HEK293 (cell line): ENCODE measurements at regions not wholly inside any gene's neighbourhood (a gene's known extent, or its start where the extent isn't known, plus 50 kb on each side); places are given as distances from the start of the nearest gene placed in this dataset.

Source experiments
- CTCF ChIA-PET: fragments of 350-600 bp; formaldehyde crosslinking; extraction: SDS; loops from one replicate; lab custom pipeline; 2021; ENCODE audit warnings: antibody characterized with exemption; lab: Yijun Ruan, JAX
- POLR2A ChIA-PET: fragments of 300-600 bp; formaldehyde crosslinking; extraction: SDS; loops from one replicate; lab custom pipeline; 2020; ENCODE audit warnings: antibody characterized with exemption, inconsistent platforms; lab: Yijun Ruan, JAX
- H3K27ac ChIP-seq: fragments of 200-500 bp; sonication (Bioruptor generic); 2 replicates; pipeline ENCODE4 v1.5.1; 2014; ENCODE audit warnings: low read depth, low read length, control low read depth, inconsistent platforms; ENCODE audit errors: extremely low read depth
- H3K36me3 ChIP-seq, 2 experiments: fragments of 200-500 bp in 1 of 2; sonication (Bioruptor generic) in 1 of 2; 1 replicate in 1 of 2; 2 replicates in 1 of 2; pipeline ENCODE4 v1.5.1; 2014 to 2017; ENCODE audit warnings: inconsistent platforms in 2 of 2, low read length in 2 of 2; ENCODE audit not compliant: control insufficient read depth in 2 of 2, insufficient read depth in 1 of 2
- H3K4me1 ChIP-seq: fragments of 200-500 bp; sonication (Bioruptor generic); 2 replicates; pipeline ENCODE4 v1.5.1; 2014; ENCODE audit warnings: mild to moderate bottlenecking, low read length, inconsistent platforms; ENCODE audit not compliant: control insufficient read depth, insufficient read depth
- H3K4me3 ChIP-seq: 2 replicates; pipeline ENCODE4 v1.5.1; 2011; ENCODE audit warnings: low read depth, mild to moderate bottlenecking, control low read depth, low read length, moderate library complexity
- H3K9me3 ChIP-seq: fragments of 200-500 bp; sonication (Bioruptor generic); 2 replicates; pipeline ENCODE4 v1.5.1; 2014; ENCODE audit warnings: low read depth, low read length, inconsistent platforms; ENCODE audit not compliant: control insufficient read depth, insufficient read depth
- BCL11B ChIP-seq: fragments of 450-650 bp; formaldehyde crosslinking; IDR thresholded peaks from 2 replicates; pipeline ENCODE4 v1.5.1; 2016; ENCODE audit warnings: low read depth, missing biosample characterization, missing genetic modification characterization
- GLI4 ChIP-seq: fragments of 450-650 bp; formaldehyde crosslinking; IDR thresholded peaks from 2 replicates; pipeline ENCODE4 v1.5.1; 2016; ENCODE audit warnings: missing biosample characterization, missing genetic modification characterization
- GLIS1 ChIP-seq: fragments of 450-650 bp; formaldehyde crosslinking; IDR thresholded peaks from 2 replicates; pipeline ENCODE4 v1.5.1; 2016; ENCODE audit warnings: missing biosample characterization, missing genetic modification characterization
- KLF10 ChIP-seq: fragments of 450-650 bp; IDR thresholded peaks from 2 replicates; pipeline ENCODE4 v1.5.1; 2018; ENCODE audit warnings: missing biosample characterization, mild to moderate bottlenecking, missing genetic modification characterization
- MEIS1 ChIP-seq: sonication (generic); formaldehyde crosslinking; IDR thresholded peaks from 2 replicates; pipeline ENCODE4 v1.8.1; 2022; ENCODE audit warnings: missing genetic modification reagents, mild to moderate bottlenecking, borderline replicate concordance
- PRDM1 ChIP-seq: fragments of 450-650 bp; formaldehyde crosslinking; IDR thresholded peaks from 2 replicates; pipeline ENCODE4; 2016; ENCODE audit warnings: missing biosample characterization, missing genetic modification characterization
- YY2 ChIP-seq: fragments of 450-650 bp; formaldehyde crosslinking; IDR thresholded peaks from 2 replicates; pipeline ENCODE4 v1.5.1; 2016; ENCODE audit warnings: missing biosample characterization, missing genetic modification characterization
- ZBTB20 ChIP-seq: fragments of 450-650 bp; formaldehyde crosslinking; IDR thresholded peaks from 2 replicates; pipeline ENCODE4 v1.5.1; 2016; ENCODE audit warnings: missing biosample characterization, missing genetic modification characterization
- ZBTB21 ChIP-seq: fragments of 450-650 bp; formaldehyde crosslinking; IDR thresholded peaks from 2 replicates; pipeline ENCODE4 v1.5.1; 2017; ENCODE audit warnings: missing biosample characterization, missing genetic modification characterization
- ZBTB8A ChIP-seq: fragments of 450-650 bp; formaldehyde crosslinking; IDR thresholded peaks from 2 replicates; pipeline ENCODE4 v1.5.1; 2016; ENCODE audit warnings: missing biosample characterization, missing genetic modification characterization
- ZNF140 ChIP-seq: fragments of 450-650 bp; formaldehyde crosslinking; IDR thresholded peaks from 2 replicates; pipeline ENCODE4 v1.5.1; 2016; ENCODE audit warnings: missing biosample characterization, missing genetic modification characterization
- ZNF16 ChIP-seq: fragments of 450-650 bp; formaldehyde crosslinking; IDR thresholded peaks from 2 replicates; pipeline ENCODE4 v1.5.1; 2016; ENCODE audit warnings: low read depth, missing biosample characterization, missing genetic modification characterization
- ZNF24 ChIP-seq: fragments of 450-650 bp; formaldehyde crosslinking; IDR thresholded peaks from 2 replicates; pipeline ENCODE4 v1.5.1; 2016; ENCODE audit warnings: missing biosample characterization, missing genetic modification characterization
- ZNF248 ChIP-seq: fragments of 450-650 bp; formaldehyde crosslinking; IDR thresholded peaks from 2 replicates; pipeline ENCODE4 v1.5.1; 2017; ENCODE audit warnings: missing biosample characterization, missing genetic modification characterization
- ZNF266 ChIP-seq: fragments of 450-650 bp; formaldehyde crosslinking; IDR thresholded peaks from 2 replicates; pipeline ENCODE4 v1.5.1; 2016; ENCODE audit warnings: missing biosample characterization, missing genetic modification characterization, low read depth
- ZNF391 ChIP-seq: fragments of 450-650 bp; formaldehyde crosslinking; IDR thresholded peaks from 2 replicates; pipeline ENCODE4 v1.5.1; 2016; ENCODE audit warnings: low read depth, missing biosample characterization, missing genetic modification characterization, borderline replicate concordance
- ZNF433 ChIP-seq: fragments of 450-650 bp; formaldehyde crosslinking; IDR thresholded peaks from 2 replicates; pipeline ENCODE4 v1.5.1; 2016; ENCODE audit warnings: missing biosample characterization, missing genetic modification characterization, low read depth
- ZNF510 ChIP-seq: fragments of 450-650 bp; formaldehyde crosslinking; IDR thresholded peaks from 2 replicates; pipeline ENCODE4 v1.5.1; 2018; ENCODE audit warnings: mild to moderate bottlenecking, missing genetic modification characterization, missing biosample characterization; ENCODE audit not compliant: insufficient replicate concordance
- ZNF521 ChIP-seq: fragments of 450-650 bp; formaldehyde crosslinking; IDR thresholded peaks from 2 replicates; pipeline ENCODE4 v1.5.1; 2017; ENCODE audit warnings: missing biosample characterization, mild to moderate bottlenecking, missing genetic modification characterization
- ZNF530 ChIP-seq: fragments of 450-650 bp; formaldehyde crosslinking; IDR thresholded peaks from 2 replicates; pipeline ENCODE4 v1.5.1; 2016; ENCODE audit warnings: low read depth, missing biosample characterization, missing genetic modification characterization
- ZNF560 ChIP-seq: fragments of 450-650 bp; formaldehyde crosslinking; IDR thresholded peaks from 2 replicates; pipeline ENCODE4 v1.5.1; 2017; ENCODE audit warnings: missing biosample characterization, missing genetic modification characterization, borderline replicate concordance
- ZNF664 ChIP-seq: fragments of 450-650 bp; formaldehyde crosslinking; IDR thresholded peaks from 2 replicates; pipeline ENCODE4 v1.5.1; 2016; ENCODE audit warnings: missing biosample characterization, missing genetic modification characterization
- ZNF777 ChIP-seq: fragments of 450-650 bp; formaldehyde crosslinking; IDR thresholded peaks from 2 replicates; pipeline ENCODE4 v1.5.1; 2017; ENCODE audit warnings: missing biosample characterization, missing genetic modification characterization, borderline replicate concordance
- ZNF830 ChIP-seq: fragments of 450-650 bp; IDR thresholded peaks from 2 replicates; pipeline ENCODE4 v1.5.0; 2018; ENCODE audit warnings: missing biosample characterization, missing genetic modification characterization, low read depth, mild to moderate bottlenecking, moderate library complexity
- TF ChIP-seq, protein P1 (sequence below): fragments of 450-650 bp; formaldehyde crosslinking; IDR thresholded peaks from 2 replicates; pipeline ENCODE4 v1.5.1; 2016; ENCODE audit warnings: missing biosample characterization, missing genetic modification characterization
- TF ChIP-seq, protein P2 (sequence below): fragments of 450-650 bp; formaldehyde crosslinking; IDR thresholded peaks from 2 replicates; pipeline ENCODE4 v1.5.1; 2016; ENCODE audit warnings: missing biosample characterization, missing genetic modification characterization
- TF ChIP-seq, protein P3 (sequence below): fragments of 450-650 bp; formaldehyde crosslinking; optimal IDR thresholded peaks from 2 replicates; pipeline ENCODE3; 2016; ENCODE audit warnings: missing biosample characterization, mild to moderate bottlenecking, missing genetic modification characterization
- TF ChIP-seq, protein P4 (sequence below): fragments of 450-650 bp; formaldehyde crosslinking; IDR thresholded peaks from 2 replicates; pipeline ENCODE4 v1.5.1; 2016; ENCODE audit warnings: missing biosample characterization, missing genetic modification characterization

DNA sequence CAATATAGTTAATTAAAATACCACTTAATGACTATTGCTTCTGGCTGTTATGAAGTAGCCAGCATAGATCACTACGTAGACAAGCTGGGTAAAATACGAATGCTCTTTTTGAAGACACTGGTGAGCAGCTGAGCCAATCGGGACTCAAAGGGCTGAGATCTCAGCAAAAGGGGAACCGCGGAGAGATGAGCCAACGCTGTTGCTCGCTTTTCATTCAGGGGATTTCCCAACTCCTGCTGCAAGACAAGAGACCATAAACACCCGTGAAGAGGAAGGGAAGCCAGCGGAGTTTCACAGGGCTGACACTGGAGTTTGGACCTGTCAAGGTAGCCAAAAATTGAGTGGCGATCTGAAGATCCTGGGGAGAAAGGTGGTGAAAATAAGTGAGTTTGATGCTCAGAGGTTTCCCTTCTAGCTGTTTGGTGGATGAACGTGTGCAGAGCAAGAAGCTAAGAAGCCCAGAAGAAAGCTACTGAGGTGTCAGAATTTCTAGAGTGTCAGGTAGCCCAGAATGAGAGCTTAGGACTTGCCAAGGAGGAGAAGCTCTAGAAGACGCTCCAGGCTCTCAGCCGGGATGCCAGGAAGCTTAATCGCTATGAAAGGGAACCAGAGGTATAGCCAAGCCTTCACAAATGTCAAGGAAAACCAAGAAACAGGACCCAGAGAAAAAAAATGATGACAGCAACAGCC lies 79.6 kb upstream of the RNU6ATAC start:
- Histone ChIP-seq H3K4me1 (no peaks in the 10 kb centered on the region), H3K9me3 (no peaks in the 10 kb centered on the region), H3K36me3 (no peaks in the 10 kb centered on the region), H3K27ac (no peak overlapping the region), H3K4me3 (no peak overlapping the region)
- TF ChIP-seq PRDM1 (tag by site-specific recombination) (no peak), ZNF140 (no peak), ZNF530 (no peak), BCL11B (tag by site-specific recombination) (no peak), ZBTB21 (tag by site-specific recombination) (no peak), MEIS1 (CRISPR knock-in tag) (no peak), ZNF560 (tag by site-specific recombination) (no peak), ZNF510 (tag by site-specific recombination) (no peak), ZNF24 (tag by site-specific recombination) (no peak), ZNF16 (tag by site-specific recombination) (no peak), ZBTB8A (tag by site-specific recombination) (no peak), YY2 (no peak), ZBTB20 (no peak), ZNF521 (tag by site-specific recombination) (no peak), ZNF433 (tag by site-specific recombination) (no peak), GLIS1 (no peak)
- TF ChIP-seq, protein P1, sequence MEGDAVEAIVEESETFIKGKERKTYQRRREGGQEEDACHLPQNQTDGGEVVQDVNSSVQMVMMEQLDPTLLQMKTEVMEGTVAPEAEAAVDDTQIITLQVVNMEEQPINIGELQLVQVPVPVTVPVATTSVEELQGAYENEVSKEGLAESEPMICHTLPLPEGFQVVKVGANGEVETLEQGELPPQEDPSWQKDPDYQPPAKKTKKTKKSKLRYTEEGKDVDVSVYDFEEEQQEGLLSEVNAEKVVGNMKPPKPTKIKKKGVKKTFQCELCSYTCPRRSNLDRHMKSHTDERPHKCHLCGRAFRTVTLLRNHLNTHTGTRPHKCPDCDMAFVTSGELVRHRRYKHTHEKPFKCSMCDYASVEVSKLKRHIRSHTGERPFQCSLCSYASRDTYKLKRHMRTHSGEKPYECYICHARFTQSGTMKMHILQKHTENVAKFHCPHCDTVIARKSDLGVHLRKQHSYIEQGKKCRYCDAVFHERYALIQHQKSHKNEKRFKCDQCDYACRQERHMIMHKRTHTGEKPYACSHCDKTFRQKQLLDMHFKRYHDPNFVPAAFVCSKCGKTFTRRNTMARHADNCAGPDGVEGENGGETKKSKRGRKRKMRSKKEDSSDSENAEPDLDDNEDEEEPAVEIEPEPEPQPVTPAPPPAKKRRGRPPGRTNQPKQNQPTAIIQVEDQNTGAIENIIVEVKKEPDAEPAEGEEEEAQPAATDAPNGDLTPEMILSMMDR (tag by site-specific recombination): no peak
- ChIA-PET CTCF (interaction anchor here (0.6 to 1.5 kb wide), 4 partner anchors 13 to 447 kb away, joined by 3 to 4 read pairs (median 4); no protein-coding TSS in a partner anchor), POLR2A (no interaction called here)

DNA sequence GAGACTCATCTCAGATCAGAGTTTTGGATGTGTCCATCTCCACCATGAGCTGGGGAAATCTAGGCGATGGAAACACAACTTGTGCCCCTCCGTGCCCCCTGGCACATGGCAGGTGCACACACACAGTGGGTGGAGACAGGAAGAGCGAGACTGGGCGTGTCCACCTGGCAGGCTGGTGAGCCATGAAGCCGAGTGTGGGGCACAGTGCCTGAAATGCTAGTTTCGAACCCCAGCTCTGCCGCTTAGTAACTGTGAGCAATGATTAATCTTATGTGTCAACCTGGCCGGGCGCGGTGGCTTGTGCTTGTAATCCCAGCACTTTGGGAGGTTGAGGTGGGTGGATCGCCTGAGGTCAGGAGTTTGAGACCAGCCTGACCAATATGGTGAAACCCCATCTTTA lies 80.8 kb upstream of the RNU6ATAC start:
- POLR2A ChIA-PET: no interaction called here
- Histone ChIP-seq H3K4me1 (no peaks in the 10 kb centered on the region), H3K36me3 (no peaks in the 10 kb centered on the region), H3K4me3 (no peak overlapping the region), H3K9me3 (no peaks in the 10 kb centered on the region), H3K27ac (no peak overlapping the region)
- CTCF ChIA-PET: interaction anchor here (0.6 to 1.5 kb wide), 3 partner anchors 14 to 198 kb away, joined by 4 to 6 read pairs (median 4); no protein-coding TSS in a partner anchor
- TF ChIP-seq ZNF140 (no peak), ZNF248 (tag by site-specific recombination) (no peak), ZNF777 (tag by site-specific recombination) (no peak), ZNF664 (tag by site-specific recombination) (no peak), GLI4 (tag by site-specific recombination) (no peak), ZNF391 (tag by site-specific recombination) (no peak), ZNF266 (tag by site-specific recombination) (no peak), ZNF830 (tag by site-specific recombination) (no peak), KLF10 (no peak)
- TF ChIP-seq, protein P2, sequence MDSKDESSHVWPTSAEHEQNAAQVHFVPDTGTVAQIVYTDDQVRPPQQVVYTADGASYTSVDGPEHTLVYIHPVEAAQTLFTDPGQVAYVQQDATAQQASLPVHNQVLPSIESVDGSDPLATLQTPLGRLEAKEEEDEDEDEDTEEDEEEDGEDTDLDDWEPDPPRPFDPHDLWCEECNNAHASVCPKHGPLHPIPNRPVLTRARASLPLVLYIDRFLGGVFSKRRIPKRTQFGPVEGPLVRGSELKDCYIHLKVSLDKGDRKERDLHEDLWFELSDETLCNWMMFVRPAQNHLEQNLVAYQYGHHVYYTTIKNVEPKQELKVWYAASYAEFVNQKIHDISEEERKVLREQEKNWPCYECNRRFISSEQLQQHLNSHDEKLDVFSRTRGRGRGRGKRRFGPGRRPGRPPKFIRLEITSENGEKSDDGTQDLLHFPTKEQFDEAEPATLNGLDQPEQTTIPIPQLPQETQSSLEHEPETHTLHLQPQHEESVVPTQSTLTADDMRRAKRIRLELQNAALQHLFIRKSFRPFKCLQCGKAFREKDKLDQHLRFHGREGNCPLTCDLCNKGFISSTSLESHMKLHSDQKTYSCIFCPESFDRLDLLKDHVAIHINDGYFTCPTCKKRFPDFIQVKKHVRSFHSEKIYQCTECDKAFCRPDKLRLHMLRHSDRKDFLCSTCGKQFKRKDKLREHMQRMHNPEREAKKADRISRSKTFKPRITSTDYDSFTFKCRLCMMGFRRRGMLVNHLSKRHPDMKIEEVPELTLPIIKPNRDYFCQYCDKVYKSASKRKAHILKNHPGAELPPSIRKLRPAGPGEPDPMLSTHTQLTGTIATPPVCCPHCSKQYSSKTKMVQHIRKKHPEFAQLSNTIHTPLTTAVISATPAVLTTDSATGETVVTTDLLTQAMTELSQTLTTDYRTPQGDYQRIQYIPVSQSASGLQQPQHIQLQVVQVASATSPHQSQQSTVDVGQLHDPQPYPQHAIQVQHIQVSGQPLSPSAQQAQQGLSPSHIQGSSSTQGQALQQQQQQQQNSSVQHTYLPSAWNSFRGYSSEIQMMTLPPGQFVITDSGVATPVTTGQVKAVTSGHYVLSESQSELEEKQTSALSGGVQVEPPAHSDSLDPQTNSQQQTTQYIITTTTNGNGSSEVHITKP (tag by site-specific recombination): no peak
- TF ChIP-seq, protein P3, sequence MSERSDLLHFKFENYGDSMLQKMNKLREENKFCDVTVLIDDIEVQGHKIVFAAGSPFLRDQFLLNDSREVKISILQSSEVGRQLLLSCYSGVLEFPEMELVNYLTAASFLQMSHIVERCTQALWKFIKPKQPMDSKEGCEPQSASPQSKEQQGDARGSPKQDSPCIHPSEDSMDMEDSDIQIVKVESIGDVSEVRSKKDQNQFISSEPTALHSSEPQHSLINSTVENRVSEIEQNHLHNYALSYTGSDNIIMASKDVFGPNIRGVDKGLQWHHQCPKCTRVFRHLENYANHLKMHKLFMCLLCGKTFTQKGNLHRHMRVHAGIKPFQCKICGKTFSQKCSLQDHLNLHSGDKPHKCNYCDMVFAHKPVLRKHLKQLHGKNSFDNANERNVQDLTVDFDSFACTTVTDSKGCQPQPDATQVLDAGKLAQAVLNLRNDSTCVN (tag by site-specific recombination): no peak
- TF ChIP-seq, protein P4, sequence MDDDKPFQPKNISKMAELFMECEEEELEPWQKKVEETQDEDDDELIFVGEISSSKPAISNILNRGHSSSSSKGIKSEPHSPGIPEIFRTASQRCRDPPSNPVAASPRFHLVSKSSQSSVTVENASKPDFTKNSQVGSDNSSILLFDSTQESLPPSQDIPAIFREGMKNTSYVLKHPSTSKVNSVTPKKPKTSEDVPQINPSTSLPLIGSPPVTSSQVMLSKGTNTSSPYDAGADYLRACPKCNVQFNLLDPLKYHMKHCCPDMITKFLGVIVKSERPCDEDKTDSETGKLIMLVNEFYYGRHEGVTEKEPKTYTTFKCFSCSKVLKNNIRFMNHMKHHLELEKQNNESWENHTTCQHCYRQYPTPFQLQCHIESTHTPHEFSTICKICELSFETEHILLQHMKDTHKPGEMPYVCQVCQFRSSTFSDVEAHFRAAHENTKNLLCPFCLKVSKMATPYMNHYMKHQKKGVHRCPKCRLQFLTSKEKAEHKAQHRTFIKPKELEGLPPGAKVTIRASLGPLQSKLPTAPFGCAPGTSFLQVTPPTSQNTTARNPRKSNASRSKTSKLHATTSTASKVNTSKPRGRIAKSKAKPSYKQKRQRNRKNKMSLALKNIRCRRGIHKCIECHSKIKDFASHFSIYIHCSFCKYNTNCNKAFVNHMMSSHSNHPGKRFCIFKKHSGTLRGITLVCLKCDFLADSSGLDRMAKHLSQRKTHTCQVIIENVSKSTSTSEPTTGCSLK (tag by site-specific recombination): no peak
